ENCODE measurements at regions not wholly inside any gene's neighbourhood (a gene's known extent, or its start where the extent isn't known, plus 50 kb on each side); places are given as distances from the start of the nearest gene placed in this dataset.
A peak's percentile ranks its signal among the peaks of the same experiment; 100 is the strongest.
"Not testable (repeated sequence)": the region's sequence is repeated elsewhere in the genome, so short reads cannot be mapped to it uniquely, and the experiment has no call there.

DNA sequence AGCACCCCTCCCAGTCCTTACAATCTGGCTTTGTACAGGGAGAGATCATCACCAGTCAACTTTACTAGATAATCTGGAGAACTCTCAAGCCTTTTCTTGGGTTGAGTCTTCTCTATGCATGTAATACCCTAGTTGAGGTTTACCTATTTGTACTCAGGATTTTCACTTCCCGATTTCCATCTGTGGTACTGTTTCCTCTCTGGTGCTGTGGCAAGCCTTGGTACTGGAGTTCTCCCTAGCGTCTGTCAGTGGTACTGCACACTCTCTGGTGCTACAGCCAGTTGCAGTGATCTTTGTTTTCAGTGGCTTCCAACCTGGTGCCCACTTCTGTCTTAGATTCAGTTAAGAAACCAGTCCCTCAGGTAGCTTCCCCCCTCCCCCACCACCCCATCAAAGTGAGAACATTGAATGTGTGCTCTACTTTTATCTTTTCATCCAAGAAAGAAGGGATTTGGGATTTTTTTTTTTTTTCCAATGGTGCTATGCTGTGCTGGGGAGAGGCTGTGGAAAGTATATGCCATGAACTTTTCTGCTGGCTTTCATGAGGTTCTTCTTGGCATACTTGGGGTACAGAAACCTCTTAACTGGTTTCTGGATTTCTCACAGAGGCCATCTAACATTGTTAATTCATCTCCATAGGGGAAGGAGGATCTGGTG, 69.4 kb upstream of the EVL start:
- DNase-seq: peak; percentile 78

DNA sequence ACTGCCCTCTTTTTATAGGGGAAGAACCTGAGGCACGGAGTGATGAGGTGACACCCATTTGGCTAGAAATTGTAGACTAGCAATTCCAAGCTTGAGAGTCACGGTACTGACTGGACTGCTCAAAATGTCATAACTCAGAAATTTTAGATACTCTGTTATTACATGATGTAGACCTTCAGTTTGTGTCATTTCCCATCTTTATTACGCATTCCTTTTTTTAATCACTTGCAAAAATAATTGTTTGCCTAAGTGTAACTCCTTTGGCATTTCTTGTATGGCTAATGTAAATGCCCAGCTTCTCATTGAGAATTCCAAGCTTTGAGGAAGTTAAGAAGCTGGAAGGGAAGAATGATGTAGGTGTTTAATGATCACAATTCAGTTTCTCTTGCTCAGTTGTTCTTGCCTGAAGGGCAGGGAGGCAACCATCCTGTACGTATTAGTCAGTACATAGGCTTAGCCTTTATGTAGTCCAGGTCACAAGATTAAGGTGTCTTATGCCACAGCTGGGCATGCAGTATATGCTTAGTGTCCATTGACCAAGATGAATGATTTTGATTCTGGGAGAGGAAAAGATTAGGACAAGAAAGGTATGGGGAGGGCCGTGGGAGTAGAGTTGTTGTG, 68.2 kb upstream of the EVL start:
- no peak for DNase-seq

DNA sequence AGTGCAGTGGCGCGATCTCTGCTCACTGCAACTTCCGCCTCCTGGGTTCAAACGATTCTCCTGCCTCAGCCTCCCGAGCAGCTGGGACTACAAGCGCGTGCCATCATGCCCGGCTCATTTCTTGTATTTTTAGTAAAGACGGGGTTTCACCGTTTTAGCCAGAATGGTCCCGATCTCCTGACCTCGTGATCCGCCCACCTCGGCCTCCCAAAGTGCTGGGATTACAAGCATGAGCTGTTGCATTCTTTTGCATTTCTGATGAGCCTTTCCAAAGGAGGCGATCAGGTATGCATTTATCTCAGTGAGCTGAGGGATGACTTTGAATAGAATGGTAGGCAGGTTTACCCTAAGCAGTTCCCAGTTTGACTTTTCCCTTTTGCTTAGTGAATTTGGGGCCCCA, 64.8 kb upstream of the EVL start:
- DNase-seq: not testable (repeated sequence)

DNA sequence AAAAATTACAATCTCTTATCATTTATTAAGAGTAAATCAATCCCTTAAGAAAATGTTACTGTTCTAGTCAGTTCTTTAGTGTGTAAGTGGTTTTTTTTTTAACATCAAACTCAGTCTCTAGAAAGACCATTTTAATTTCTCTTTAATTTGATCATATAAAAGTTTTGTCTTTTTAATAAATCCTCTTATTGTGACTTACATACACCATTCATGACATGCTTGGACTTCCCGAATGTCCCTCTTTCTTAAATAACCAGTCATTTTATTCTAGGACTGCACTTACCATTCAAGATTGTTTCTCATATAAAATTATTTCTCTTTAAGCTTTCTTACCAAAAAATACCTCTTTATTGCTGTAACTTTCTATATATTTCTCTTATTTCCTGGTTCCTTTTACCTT, 60.8 kb upstream of the EVL start:
- no peak for DNase-seq

DNA sequence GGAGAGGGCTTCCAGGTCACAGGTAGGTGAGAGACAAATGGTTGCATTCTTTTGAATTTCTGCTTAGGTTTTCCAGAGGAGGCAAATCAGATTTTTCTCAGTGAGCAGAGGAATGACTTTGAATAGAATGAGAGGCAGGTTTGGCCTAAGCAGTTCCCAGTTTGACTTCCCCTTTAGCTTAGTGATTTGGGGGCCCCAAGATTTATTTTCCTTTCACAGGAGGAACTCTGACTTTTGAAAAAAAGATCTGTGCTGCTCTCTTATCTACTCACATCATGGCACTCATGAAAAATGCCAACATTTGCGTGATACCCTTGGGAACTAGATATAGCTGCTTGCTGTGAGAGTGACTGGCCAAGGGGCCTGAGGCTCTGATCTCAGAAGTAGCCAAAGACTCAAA, 58.0 kb upstream of the EVL start:
- no peak for DNase-seq

DNA sequence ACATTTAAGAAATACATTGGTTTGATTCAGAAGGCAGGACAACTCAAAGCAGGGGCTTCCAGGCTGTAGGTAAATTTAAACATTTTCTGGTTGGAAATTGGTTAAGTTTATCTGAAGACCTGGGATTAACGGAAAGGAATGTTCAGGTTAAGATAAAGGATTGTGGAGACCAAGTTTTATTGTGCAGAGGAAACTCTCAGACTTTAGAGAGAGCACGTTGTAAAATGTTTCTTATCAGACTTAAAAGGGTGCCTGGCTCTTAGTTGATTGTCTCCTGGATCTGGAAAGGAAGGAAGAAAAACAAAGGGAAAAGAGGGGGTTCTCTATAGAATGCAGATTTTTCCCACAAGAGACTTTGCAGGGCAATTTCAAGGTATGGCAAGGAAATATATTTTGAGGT, 55.4 kb upstream of the EVL start:
- DNase-seq: not testable (repeated sequence)

DNA sequence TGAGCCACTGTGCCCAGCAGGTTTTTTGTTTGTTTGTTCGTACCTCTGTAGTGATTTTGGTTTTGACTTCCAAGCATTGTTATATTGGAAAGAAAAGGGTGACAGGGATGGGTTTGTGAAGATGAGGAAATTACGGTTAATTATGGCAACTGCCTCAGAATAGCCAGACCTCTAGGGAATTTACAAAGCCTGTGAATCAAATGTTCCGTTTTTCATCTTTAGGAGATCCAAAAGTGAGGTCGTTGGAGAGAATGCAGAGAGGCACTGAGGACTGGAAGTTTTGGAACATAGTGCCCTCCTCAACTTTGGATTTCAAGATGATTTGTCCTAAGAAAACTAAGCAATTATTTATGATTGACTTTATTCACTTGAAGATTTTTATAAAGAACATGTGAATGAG, 54.5 kb upstream of the EVL start:
- no peak for DNase-seq

DNA sequence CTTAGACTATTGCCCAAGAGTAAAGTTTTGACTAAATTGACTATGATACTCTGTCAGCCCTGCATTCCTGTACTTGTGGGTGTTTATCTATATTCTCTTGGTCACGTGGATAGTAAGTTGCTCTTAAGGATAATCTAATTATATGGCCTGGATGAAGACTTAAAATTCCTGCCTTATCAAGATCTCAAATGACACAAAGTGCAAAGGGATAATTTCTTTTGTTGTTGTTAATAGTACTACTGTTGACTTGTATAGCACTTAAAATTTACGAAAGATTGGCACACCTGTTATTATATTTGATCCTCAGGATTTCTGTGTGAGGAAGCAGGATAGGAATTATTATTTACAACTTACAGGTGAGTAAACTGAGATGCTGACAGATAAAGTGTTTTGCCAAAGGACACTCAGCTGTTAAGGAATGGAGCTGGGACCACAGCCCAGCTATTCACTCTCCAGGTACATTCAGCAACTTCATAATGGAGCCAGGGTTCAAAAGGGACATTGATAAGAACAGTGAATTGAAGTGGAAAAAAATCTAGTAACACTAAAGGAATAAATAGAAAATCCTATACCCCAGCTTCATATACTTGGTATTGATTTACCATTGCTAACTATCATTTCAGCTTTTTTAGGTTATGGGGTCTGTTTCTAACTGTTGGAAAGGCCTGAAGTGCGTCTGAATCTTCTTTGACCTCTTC, 53.4 kb upstream of the EVL start:
- no peak for DNase-seq

DNA sequence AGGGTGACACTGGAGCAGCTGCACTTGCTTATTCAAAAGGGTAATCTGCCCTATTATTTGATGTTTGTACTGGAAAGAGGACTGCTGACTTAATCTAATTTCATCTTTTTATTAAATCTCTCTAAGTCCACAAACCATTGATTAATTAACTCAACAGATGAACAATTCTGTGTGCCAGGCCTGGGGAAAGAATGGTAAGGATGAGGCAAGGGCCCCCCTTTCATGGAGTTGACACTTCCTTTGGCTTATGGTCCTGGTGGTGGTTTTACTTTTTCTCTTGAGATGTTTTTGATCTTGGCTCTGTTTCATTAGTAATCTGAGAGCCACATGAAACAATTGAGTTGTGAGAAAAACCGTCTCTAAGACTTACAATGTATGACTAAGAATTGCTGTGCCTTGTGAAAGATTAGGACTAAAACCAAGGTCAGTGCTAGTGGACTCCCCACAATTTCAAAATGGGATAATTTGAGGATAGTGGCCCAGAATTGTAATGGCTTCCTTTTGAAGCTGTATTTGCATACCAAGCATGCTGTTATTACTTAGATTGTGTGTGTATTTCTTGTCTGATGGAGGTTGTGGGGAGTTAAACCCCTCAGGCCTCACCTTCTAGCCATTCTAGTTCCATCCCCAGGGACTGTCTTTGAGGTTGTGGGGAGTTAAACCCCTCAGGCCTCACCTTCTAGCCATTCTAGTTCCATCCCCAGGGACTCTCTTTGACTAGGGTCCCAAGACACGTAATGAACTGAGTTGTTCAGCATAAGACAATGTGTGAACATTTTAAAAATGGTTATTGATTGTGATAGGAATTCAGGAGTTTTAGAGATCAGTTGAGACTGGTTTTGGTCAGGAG, 52.5 kb upstream of the EVL start:
- no peak for DNase-seq

DNA sequence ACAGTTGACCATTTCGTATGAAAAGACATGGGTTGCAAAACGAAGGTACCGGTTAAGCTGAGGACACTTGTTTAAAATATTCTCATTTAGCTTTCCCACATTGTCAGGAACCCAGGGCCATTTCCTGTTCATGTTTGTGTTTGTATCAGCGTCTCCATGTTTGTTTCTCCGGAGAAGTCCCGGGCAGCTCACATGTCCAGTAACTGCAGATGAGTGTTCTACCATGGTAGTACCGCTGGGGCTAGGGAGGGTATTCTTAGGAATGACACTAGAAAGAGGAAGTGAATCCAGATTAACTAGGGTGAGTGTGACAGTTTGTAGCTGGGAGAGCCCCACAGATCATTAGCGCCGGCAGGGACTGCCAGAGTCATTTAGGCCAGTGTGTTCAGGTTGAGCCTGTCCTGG, 50.0 kb upstream of the EVL start:
- DNase-seq: peak; percentile 54

Measured in dermis blood vessel endothelial cell (primary cell).